HG03342 (cell line): ENCODE measurements at regions not wholly inside any gene's neighbourhood (a gene's known extent, or its start where the extent isn't known, plus 50 kb on each side); places are given as distances from the start of the nearest gene placed in this dataset.
"Not testable (repeated sequence)": the region's sequence is repeated elsewhere in the genome, so short reads cannot be mapped to it uniquely, and the experiment has no call there.

Experiments used
- ATAC-seq: cut with Tn5 transposase; IDR thresholded peaks from one replicate; pipeline ENCODE4 v1.9.1; 2021; ENCODE audit warnings: mild to moderate bottlenecking, moderate library complexity; ENCODE audit not compliant: unreplicated experiment

DNA sequence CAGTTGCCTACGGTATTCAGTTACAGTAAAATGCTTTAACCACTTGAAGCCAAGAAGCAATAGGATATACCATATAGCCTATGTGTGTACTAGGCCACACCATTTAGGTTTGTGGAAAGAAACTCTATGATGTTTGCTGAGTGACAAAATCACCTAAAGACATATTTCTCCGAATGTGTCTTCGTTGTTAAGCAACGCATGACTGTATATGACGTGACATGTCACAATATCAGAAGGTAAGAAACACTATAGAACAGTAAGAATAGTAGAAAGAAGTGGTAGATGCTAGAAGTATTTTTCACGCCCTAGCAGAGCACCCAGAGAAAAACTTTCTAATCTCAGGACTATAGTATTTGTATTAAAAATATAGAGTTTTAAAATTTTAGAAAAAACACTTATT lies 1188.2 kb upstream of the B3GALT2 start:
- ATAC-seq, result no peak

DNA sequence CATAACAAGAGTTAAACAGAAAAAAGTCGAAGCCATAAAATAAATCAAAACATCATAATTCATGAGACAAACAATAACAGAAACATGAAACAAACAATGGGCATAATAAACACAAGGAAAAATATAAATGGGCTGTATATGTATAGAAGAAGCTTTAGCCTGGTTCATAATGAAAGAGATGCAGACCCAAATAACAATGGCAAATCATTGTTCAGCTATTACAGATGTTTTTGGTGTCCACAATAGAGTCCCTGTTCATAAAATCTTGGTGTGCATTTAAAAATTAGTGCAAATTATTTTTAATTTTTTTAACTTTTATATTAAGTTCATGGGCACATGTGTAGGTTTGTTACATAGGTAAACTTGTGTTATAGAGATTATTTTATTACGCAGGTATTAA lies 1185.9 kb upstream of the B3GALT2 start:
- ATAC-seq, result no peak

DNA sequence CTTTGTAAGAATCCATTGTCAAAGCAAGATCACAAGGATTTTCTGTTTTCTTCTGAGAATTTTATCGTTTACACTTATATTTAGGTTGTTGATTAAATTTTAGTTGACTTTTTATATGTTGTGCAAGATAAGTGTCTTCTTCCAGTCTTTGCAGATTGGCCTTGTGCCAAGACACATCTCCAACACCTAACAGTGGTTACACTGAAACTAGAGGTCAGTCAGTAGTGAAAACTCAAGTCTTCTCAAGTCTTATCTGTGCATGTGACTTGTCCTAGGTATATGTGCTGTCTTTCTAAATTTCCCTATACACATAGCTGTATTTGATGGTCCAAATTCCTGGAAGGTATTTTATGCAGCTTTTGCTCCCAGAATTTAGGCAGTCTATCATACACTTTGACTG lies 1183.2 kb upstream of the B3GALT2 start:
- no peak for ATAC-seq

DNA sequence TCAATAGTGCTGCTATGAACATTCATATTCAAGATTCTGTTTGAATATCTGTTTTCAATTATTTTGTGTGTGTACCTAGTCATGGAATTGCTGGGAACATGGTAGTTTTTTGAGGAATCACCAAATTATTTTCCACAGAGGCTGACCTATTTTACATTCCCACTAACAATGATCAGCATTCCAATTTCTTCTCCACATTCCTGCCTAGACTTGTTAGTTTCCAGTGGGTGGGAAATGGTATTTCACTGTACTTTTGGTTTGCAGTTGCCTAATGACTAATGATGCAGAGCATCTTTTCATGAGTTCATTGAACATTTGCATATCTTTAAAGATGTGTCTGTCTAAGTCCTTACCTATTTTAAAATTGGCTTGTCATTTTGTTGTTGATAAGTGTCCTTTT lies 1182.6 kb upstream of the B3GALT2 start:
- ATAC-seq, result no peak

DNA sequence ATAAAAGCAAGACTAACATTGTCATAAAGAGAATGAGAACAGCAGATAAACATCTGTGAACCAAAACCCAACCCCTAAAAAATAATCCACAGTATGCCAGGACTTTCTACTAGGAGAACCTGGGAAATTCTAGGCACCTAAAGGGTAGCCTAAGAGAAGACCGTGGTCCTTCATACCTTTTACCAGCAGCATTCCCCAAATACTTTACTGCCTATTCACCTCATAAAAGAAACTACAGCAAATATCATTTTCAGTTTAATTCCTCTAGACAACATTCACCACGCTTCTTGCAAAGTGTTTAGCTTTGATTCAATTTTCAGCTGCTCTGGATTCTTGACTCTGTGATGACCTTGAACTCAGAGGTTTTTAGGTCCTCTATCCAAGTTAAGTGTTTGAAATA lies 1180.7 kb upstream of the B3GALT2 start:
- no peak for ATAC-seq

DNA sequence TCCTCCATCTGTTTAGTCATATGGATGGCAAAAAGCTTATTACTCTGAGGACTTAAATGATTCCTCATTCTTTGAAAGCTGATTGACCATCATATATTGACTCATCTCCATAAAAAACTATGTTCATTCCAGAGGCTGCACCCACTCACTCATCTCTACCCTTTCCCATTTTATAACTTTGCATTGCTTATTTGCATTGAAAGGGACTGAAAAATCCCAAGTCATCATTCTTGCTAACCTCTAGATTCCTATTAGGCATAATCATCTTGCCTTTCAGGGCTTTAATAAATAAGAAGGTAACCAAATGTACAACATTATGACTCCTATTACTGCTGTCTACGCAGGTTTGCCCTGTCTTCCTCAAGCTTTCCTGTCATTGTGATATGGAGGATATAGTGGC lies 1180.3 kb upstream of the B3GALT2 start:
- ATAC-seq, result no peak

DNA sequence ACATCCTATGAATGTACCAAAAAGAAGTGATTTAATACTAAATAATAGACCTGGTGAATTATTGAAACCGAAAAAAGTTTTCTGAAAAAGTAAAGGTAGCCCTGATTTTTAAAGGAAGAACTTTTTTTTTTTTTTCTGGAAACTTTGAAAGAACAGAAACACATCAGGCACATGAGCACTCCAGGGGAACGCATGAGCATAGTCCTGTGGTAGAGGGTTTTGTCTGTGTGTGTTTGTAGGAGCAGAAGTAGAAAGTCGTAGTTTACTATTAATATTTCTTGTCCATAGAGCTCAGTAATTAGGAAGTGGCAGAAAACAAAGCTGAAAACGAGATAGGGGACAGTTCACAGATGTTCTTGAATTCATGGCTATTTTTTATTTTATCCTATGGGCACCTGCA lies 1175.9 kb upstream of the B3GALT2 start:
- ATAC-seq, result no peak

DNA sequence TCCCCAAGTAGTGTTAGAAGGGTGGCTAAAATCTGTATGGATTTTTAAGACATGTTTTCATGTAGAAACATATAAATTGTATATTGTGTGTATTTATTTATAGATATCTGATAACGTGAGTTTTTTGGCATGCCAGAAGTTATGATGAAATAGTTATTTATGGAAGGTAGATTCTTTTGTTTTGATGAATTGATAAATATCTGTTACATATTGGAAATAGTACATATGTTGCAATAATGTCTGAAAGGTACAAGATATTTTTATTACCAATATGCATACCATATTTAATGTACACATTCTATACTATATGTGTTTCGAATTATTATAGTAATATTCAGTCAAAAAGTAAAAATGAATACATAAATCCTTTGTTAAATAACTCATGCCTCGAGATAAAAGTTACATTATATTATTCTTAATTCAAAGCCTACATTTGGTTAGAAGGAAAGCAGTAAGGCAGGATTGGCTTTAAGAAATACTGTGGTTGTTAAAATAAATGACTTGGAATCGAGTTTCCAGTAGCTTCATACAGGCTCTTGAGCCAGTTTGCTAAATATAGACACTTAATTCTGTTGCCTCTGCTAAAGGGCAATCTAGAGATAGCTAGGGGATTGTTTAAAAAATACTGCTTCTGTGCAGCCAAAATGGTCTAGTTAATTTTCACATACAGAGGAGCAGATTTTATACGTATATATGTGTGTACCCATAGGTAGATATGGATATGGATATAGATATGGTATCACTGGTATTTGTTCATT lies 1175.1 kb upstream of the B3GALT2 start:
- ATAC-seq, result no peak

DNA sequence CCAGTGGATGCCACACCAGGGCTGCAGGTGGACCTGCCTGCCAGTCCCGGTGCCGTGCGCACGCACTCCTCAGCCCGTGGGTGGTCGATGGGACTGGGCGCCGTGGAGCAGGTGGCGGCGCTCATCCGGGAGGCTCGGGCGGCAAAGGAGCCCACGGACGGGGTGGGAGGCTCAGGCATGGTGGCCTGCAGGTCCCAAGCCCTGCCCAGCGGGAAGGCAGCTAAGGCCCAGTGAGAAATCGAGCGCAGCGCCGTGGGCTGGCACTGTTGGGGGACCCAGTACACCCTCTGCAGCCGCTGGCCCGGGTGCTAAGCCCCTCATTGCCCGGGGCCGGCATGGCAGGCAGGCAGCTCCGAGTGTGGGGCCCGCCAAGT lies 1171.8 kb upstream of the B3GALT2 start:
- ATAC-seq, result no peak

DNA sequence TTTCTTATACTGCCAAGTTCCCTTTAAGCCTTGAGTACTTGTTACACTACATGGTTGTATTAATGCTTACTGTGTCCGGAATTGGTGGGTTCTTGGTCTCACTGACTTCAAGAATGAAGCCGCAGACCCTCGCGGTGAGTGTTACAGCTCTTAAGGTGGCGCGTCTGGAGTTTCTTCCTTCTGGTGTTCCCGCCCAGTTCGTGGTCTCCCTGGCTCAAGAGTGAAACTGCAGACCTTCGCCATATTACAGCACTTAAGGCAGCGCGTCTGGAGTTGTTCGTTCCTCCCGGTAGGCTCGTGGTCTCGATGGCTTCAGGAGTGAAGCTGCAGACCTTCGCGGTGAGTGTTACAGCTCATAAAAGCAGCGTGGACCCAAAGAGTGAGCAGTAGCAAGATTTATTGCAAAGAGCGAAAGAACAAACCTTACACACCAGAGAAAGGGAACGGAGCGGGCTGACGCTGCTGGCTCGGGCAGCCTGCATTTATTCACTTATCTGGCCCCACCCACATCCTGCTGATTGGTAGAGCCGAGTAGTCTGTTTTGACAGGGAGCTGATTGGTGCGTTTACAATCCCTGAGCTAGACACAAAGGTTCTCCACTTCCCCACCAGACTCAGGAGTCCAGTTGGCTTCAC lies 1171.3 kb upstream of the B3GALT2 start:
- ATAC-seq, result not testable (repeated sequence)

DNA sequence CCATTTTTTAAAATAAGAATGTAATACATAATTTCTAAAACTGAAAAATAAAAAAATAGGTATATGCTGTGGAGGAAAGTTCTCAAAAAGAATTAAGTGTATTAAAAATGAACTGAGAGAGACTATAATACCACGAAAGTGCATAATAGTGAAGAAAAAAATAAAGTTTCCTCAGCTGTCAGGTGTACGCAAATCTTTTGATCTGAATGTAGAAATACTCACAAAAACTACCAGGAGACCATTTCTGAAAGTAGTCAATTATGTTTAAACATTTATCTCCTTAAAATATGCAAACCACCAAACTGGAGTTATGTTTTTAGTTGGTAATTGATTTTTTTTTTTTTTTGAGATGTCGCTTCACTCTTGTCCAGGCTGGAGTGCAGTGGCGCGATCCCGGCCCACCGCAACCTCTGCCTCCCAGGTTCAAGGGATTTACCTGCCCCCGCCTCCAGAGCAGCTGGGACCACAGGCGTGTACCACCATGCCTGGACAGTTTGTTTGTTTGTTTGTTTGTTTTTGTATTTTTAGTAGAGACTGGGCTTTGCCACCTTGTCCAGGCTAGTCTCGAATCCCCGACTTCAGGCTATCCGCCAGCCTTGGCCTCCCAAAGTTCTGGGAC lies 1169.2 kb upstream of the B3GALT2 start:
- ATAC-seq, result no peak

DNA sequence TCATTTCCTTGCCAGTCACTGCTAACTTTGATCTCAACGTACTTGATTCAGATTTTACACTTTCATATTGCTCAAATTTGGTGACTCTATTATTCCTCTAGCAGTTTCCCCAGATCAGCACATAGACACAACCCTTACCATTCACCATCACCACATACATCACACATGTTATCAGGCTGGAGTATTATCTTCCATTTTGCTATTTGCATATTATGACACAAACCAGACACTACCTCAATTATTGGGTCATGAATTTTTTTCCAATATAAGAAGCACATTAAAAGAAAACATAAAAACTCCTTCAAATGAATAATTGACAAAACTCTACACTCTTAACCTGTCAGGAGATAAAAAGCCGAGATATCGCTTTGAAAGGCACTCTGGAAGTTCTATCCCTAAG lies 1166.7 kb upstream of the B3GALT2 start:
- ATAC-seq, result no peak

DNA sequence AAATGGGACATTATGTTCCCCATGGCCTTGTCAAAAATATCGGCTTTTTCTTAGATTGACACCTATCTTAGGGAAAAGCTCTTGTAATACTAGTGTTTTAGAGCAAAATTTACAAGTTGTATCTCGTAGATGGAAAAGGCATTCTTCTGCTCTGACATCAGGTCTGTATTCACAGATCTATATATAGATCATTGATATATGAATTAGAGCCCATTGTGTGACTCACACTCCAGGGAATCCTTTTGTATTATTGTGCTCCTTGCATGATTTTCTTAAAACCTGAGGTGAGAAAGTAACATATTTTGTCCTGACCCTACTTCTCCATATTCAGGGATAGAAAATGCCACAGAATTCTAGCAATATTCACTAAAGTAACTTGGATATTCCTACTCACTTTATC lies 1160.8 kb upstream of the B3GALT2 start:
- ATAC-seq, result no peak

DNA sequence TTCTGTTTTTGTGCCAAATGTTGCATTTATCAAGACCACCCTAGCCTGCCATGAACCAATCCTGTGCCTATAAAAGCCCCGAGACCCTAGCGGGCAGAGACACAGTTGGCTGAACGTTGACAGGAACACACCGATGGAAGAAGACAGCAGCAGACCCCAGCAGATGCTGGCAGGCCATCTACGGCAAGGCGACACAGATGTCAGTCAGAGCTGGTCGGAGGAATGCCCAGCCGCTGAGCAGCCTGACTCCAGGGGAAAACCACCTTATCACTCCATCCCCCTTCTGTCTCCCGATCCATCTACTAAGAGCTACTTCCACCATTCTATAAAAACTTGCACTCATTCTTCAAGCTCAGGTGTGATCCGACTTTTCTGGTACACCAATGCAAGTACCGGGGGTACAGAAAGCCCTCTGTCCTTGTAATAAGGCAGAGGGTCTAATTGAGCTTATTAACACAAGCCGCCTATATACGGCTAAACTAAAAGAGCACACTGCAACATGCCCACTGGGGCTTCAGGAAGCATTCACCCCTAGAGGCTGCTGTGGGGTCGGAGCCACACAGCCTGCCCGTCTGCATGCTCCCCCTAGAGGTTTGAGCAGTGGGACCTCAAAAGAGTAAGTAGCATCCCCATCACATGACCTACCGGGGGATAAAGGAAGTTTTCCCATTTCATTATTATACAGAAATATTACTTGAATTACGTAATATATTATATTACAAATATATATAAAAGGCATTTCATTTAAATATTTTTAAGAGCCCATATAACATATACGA lies 1156.3 kb upstream of the B3GALT2 start:
- ATAC-seq, result peak; percentile 49

DNA sequence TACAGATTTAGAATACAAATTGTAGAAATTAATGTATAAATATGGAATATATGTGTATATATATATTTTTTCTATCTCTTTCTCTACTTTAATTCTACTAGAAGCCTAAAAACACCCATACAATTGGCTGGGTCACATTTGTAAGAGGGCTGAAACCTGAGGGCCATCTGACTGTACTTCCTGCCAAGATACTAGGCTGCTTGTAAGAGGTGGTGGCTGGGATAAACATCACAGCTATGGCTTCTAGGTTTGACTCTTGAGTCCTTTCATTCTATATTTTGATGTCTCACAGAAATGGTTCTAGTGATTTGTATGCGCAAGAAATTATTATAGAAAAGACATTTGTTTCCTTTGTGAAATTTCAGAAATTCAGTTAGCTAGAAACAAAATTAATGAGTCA lies 1155.2 kb upstream of the B3GALT2 start:
- no peak for ATAC-seq

DNA sequence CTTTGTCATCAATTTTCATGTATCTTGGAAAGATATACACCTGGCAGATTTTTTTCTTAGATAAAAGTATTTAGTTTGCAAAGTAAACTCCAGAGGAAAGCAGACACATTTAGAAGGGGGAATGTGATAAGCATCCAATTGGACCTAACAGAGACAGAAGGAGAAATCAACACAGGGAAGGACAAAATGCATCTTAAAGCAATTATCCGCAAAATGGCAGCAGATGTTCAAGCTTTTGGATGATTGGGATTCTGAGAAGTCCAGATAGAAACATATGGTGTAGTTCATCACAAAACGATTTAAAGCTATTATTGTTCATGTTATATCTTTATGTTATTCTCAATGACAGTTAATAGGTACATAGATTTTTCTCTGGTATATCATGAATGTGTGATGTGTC lies 1153.1 kb upstream of the B3GALT2 start:
- no peak for ATAC-seq

DNA sequence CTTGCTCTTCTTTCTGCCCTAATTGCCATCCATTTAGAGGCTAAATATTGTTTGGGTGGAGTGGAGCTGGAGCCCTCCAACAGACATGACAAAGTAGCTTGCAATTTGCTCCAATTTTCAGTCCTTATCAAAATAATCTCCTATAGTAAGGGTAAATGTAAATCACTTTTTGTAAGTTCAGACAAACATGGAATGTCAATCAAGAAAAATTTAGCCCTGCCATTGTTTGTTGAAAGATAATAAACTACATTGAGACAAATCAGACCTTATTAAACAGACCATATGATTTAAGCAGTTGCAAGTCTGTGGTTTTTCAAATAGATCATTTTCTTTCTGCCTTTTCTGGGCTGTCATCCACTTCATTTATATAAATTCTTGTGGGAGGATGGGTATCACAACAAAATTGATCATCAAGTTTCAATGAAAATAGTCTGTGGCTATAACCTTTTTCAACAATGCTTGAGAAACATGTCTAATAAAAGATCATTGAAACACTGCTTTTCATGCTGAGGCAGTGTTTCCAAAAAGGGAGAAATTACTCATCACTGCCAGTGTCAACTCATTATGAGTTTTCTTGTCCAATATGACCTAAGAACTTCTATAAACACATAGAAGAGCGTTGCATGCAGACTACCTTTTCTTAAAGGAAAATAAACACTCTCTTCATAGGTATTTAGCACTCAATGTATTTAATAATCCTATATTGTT lies 1152.0 kb upstream of the B3GALT2 start:
- no peak for ATAC-seq

DNA sequence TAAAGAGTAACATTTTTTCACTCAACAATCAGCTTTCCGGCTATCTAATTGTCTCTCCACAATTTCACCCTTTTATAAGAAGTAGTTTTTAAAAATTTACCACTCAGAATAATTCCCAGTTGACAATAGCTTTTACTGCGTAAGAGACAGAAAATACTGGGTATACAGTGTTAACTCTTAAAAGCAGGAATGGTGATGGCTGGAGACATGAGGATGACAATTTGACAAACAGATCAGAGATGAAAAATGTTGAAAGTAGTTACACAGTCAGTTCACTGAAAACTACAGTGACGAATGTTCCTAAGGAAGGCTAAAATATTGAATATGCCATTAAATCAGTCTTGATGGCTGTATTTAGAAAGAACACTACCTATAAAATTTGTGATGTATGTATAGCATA lies 1146.8 kb upstream of the B3GALT2 start:
- ATAC-seq, result no peak

DNA sequence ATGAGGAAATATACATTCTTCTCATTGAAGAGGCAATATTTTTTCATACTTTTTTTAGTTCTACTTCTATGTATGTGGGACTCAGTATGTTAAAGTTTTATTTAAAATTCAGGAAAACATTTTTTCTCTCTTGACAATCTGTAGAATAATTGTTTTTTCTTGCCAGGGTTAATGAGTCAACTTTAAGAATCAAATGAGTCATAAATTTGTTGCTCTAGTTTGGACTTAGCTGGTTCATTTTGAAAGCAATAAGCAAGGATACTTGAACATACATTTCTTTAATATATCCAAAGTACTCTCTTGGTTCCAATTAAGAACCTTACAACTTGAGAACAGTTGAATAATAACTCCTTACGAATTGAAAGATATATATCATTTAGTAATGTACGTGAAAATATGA lies 1145.3 kb upstream of the B3GALT2 start:
- no peak for ATAC-seq

DNA sequence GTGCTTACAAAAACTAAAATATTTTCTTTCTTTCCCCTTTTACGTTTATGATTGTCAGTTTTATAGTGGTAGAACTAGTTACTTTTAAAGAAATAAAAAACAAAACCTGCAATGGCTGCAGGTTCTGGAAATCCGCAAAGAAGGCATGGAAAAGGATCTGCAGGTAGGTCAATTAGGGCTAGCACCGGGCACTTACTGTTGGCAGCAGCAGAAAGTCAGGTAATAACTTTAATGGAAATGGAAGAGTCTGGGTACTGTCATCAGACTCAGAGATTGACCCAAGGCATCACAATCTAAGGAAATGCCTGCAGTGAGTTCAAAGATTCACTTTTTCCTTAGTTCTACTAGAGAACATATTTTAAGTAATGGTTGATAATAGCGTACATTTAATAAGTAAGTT lies 1136.3 kb upstream of the B3GALT2 start:
- no peak for ATAC-seq

DNA sequence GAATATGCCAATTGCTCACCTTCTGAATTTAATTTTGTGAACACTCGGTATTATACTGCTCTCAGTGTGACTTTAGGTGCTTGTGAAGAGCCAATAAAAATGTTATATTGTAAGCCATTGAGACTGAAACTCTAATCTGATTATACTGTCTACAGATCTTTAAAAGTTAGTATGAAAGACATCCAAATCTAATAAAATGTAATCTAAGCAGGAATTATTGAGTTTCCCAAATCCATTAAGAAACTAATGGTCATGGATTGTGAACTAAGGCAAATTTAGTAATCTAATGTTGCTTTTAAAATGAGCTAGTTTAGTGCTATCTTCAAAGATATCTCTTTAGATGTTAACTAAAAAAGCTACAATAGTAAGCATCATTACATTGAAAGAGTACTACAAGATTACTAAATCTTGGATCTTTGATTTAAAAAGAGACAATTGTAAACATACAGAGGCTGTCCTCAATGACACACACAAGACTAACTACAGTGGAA lies 1132.4 kb upstream of the B3GALT2 start:
- ATAC-seq, result no peak
